Skeletal muscle satellite cell (primary cell): ENCODE measurements at regions not wholly inside any gene's neighbourhood (a gene's known extent, or its start where the extent isn't known, plus 50 kb on each side); places are given as distances from the start of the nearest gene placed in this dataset.

Source experiments
- H3K27me3 ChIP-seq: 2 replicates; pipeline ENCODE4 v1.7.0; 2013; ENCODE audit warnings: low read length; ENCODE audit not compliant: control insufficient read depth, insufficient read depth
- H3K36me3 ChIP-seq: 2 replicates; pipeline ENCODE4 v1.7.0; 2013; ENCODE audit warnings: mild to moderate bottlenecking, control low read depth, low read length; ENCODE audit not compliant: insufficient read depth
- H3K4me1 ChIP-seq: 2 replicates; pipeline ENCODE4 v1.7.0; 2013; ENCODE audit warnings: low read length; ENCODE audit not compliant: control insufficient read depth, insufficient read depth
- H3K4me2 ChIP-seq: 2 replicates; pipeline ENCODE4 v1.7.0; 2013; ENCODE audit warnings: mild to moderate bottlenecking, low read length
- H3K4me3 ChIP-seq: 2 replicates; pipeline ENCODE4 v1.7.0; 2013; ENCODE audit warnings: low read length
- H3K9ac ChIP-seq: 2 replicates; pipeline ENCODE4 v1.7.0; 2013; ENCODE audit warnings: mild to moderate bottlenecking, low read depth, low read length, moderate library complexity
- H3K9me3 ChIP-seq: replicated peaks from 2 replicates; pipeline ENCODE4 v1.7.0; 2013; ENCODE audit warnings: mild to moderate bottlenecking, control low read depth, low read length

DNA sequence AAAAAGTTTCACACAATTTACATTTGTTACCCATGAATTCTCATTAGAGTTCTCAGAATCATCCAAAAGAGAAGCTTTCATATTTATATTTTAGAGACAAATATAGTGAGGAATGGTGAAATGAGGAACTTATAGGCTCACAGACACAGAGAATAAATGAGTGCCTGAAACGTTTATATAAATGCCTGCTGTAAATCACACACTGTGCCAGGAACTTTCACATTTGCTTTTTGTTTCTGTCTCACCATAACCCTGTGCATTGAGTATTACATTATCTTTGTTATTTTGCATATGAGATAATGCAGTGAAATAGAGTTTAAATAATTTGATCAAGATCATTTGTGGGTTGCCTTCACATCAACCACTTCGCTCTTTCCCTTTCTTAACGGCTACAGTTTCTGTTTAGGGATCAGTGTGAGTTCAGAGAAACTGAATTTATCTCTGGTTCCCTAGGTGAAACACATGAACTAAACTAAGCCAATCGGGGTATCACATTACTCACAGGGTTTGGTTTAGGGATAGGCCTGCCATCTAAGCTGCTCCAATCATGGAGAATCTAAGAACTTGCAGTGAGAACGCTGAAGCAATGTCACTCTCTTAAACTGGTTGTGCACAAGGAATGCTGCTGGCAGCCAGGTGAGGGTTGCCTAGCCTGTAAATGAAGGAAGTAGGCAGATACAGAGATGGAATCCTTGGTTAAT is 1339.2 kb upstream of the TENM4 start:
- Histone ChIP-seq H3K27me3 (no peaks in the 10 kb centered on the region), H3K9ac (no peak overlapping the region), H3K4me1 (no peaks in the 10 kb centered on the region), H3K36me3 (no peaks in the 10 kb centered on the region), H3K4me2 (no peak overlapping the region), H3K4me3 (no peak overlapping the region), H3K9me3 (no peaks in the 10 kb centered on the region)

DNA sequence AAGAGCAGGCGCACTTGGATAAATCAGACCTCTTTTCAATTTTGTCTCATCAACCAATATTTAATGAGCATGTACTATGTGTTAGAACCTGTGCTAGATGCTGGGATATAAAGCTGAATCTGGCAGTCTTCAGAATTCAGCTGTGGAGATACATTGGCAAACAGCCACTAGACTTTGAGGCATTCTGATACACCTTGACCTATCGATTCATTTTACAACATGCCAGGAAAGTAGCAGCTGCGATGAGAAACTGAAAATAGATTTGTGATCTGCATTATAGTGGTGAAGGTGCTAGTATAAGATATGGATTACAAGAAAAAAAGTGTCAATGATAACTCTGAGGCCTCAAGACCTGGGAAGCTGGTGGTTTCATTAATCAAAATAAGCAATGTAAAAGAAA is 1338.1 kb upstream of the TENM4 start:
- Histone ChIP-seq H3K4me3 (no peak overlapping the region), H3K9me3 (no peaks in the 10 kb centered on the region), H3K4me2 (no peak overlapping the region), H3K4me1 (no peaks in the 10 kb centered on the region), H3K27me3 (no peaks in the 10 kb centered on the region), H3K36me3 (no peaks in the 10 kb centered on the region), H3K9ac (no peak overlapping the region)

DNA sequence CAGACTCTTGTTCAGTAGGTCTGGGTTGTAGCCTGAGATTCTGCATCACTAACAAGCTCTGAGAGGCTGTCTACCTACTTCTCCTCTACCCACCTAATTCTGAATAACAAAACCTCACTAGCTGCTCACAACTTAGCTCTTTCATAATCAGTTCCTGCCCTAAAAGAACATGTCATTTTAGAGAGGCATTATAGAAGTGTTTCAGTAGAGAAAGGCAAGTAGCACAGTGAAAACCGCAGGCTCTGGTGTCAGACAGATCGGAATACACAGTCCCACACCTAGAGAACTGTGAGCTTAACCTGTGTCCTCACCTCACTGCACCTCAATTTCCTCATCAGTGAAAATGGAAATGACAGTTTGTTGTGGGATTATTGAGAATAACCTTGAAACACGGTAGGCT is 1337.6 kb upstream of the TENM4 start:
- H3K9me3 ChIP-seq: no peaks in the 10 kb centered on the region

DNA sequence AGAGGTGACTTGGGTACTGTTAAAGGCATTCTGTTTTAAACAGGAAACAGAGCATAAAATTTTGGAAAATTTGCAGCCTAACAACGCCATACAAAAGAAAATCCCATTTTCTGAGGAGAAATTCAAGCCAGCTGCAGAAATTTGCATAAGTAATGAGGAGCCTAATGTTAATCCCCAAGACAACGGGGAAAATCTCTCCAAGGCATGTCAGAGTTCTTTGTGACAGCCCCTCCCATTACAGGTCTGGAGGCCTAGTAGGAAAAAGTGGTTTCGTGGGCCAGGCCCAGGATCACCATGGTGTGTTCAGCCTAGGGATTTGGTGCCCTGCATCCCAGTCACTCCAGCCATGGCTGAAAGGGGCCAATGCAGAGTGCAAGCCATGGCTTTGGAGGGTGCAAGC is 1333.1 kb upstream of the TENM4 start:
- Histone ChIP-seq H3K4me2 (no peak overlapping the region), H3K4me3 (no peak overlapping the region), H3K27me3 (no peaks in the 10 kb centered on the region), H3K9me3 (no peaks in the 10 kb centered on the region), H3K4me1 (no peaks in the 10 kb centered on the region), H3K36me3 (no peaks in the 10 kb centered on the region), H3K9ac (no peak overlapping the region)

More for the DNA sequence above, 1337.6 kb upstream of the TENM4 start:
- no peak overlapping the region for H3K4me3 ChIP-seq
- no peaks in the 10 kb centered on the region for H3K27me3 ChIP-seq
- no peak overlapping the region for H3K4me2 ChIP-seq
- no peaks in the 10 kb centered on the region for H3K4me1 ChIP-seq
- no peaks in the 10 kb centered on the region for H3K36me3 ChIP-seq
- H3K9ac ChIP-seq: no peak overlapping the region

DNA sequence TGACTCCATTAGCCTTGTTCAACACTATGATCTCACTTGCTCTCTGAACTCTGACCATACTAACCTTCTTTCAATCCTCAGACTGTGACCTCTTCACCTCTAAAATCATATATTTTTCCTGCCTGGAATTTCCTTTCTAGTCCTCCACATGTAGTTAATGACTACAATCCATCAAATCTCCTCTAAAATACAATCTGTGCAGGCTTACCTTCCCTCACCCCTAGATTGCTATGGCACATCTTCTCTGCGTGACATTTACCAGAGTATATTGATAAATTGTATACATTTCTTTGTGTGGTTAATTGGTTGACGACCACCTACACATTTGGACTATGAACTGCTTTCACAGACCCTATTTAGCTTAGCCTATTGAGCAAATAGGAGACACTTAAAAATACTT is 1330.2 kb upstream of the TENM4 start:
- Histone ChIP-seq H3K9me3 (no peaks in the 10 kb centered on the region), H3K4me2 (no peak overlapping the region), H3K36me3 (no peaks in the 10 kb centered on the region), H3K4me1 (no peaks in the 10 kb centered on the region), H3K27me3 (no peaks in the 10 kb centered on the region), H3K9ac (no peak overlapping the region), H3K4me3 (no peak overlapping the region)

DNA sequence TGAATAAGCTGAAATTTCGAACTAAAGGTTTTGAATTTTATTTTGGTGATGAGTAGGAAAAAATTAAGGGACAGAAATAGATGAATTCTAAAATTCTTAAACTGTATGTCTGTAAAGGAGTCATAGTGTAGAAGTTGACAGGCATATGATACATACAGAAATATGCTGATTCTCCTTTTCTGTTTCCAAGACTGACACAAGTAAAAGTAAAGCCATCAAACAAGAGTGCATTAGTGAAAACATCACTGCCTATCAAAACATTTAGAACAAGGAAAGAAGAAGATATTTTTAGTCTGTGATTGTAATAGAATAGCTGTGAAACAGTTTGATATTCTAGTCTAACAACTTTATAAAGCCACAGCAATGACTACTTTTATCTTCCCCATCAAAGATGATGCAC is 1318.0 kb upstream of the TENM4 start:
- no peak overlapping the region for H3K9ac ChIP-seq
- H3K4me2 ChIP-seq: no peak overlapping the region
- H3K4me3 ChIP-seq: no peak overlapping the region
- H3K27me3 ChIP-seq: no peaks in the 10 kb centered on the region
- H3K9me3 ChIP-seq: no peaks in the 10 kb centered on the region
- H3K36me3 ChIP-seq: no peaks in the 10 kb centered on the region
- H3K4me1 ChIP-seq: no peaks in the 10 kb centered on the region

- Histone ChIP-seq H3K27me3 (no peaks in the 10 kb centered on the region), H3K4me1 (no peaks in the 10 kb centered on the region), H3K9me3 (no peaks in the 10 kb centered on the region), H3K9ac (no peak overlapping the region), H3K4me3 (no peak overlapping the region), H3K4me2 (no peak overlapping the region), H3K36me3 (no peaks in the 10 kb centered on the region)
These were observed 1307.5 kb upstream of the TENM4 start for GRCh38 chr11:80748207-80748925.

- no peak overlapping the region for H3K4me3 ChIP-seq
- no peaks in the 10 kb centered on the region for H3K36me3 ChIP-seq
- no peak overlapping the region for H3K9ac ChIP-seq
- H3K27me3 ChIP-seq: no peaks in the 10 kb centered on the region
- no peak overlapping the region for H3K4me2 ChIP-seq
- H3K4me1 ChIP-seq: no peaks in the 10 kb centered on the region
- H3K9me3 ChIP-seq: no peaks in the 10 kb centered on the region
These were observed 1305.5 kb upstream of the TENM4 start for GRCh38 chr11:80746300-80746699.

DNA sequence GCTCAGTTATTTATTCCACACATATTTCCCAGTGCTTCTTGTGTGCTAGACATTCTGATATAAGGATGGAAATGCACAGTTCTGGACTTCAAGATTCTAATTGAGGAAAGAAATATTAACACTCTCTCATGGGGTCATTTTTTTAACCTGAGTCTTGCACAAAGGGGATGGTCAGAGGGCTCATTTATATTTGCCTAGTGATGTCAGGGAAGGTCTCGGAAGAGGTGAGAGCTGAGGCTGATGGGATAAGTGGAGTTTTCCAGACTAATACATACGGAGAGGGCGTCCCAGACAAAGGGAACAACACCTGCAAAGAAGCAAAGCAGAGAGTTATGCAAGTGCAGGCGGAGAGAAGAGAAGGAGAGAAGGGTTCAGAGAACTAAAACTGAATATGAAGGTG is 1304.6 kb upstream of the TENM4 start:
- Histone ChIP-seq H3K4me1 (no peaks in the 10 kb centered on the region), H3K4me2 (no peak overlapping the region), H3K4me3 (no peak overlapping the region), H3K27me3 (no peaks in the 10 kb centered on the region), H3K9ac (no peak overlapping the region), H3K36me3 (no peaks in the 10 kb centered on the region), H3K9me3 (no peaks in the 10 kb centered on the region)

- Histone ChIP-seq H3K4me3 (no peak overlapping the region), H3K9ac (no peak overlapping the region), H3K4me2 (no peak overlapping the region), H3K27me3 (no peaks in the 10 kb centered on the region), H3K9me3 (no peaks in the 10 kb centered on the region), H3K4me1 (no peaks in the 10 kb centered on the region), H3K36me3 (no peaks in the 10 kb centered on the region)
These were observed 1293.0 kb upstream of the TENM4 start for GRCh38 chr11:80733790-80734189.

GRCh38 chr11:80733361-80733760 is 1292.5 kb upstream of the TENM4 start:
- no peaks in the 10 kb centered on the region for H3K4me1 ChIP-seq
- H3K9me3 ChIP-seq: no peaks in the 10 kb centered on the region
- H3K4me3 ChIP-seq: no peak overlapping the region
- H3K9ac ChIP-seq: no peak overlapping the region
- no peaks in the 10 kb centered on the region for H3K36me3 ChIP-seq
- no peaks in the 10 kb centered on the region for H3K27me3 ChIP-seq
- no peak overlapping the region for H3K4me2 ChIP-seq

GRCh38 chr11:80727315-80727714 is 1286.5 kb upstream of the TENM4 start:
- Histone ChIP-seq H3K4me3 (no peak overlapping the region), H3K36me3 (no peaks in the 10 kb centered on the region), H3K27me3 (no peaks in the 10 kb centered on the region), H3K9ac (no peak overlapping the region), H3K4me1 (no peaks in the 10 kb centered on the region), H3K9me3 (no peaks in the 10 kb centered on the region), H3K4me2 (no peak overlapping the region)
